HG02588 (cell line): ENCODE measurements at regions not wholly inside any gene's neighbourhood (a gene's known extent, or its start where the extent isn't known, plus 50 kb on each side); places are given as distances from the start of the nearest gene placed in this dataset.
"Not testable (repeated sequence)": the region's sequence is repeated elsewhere in the genome, so short reads cannot be mapped to it uniquely, and the experiment has no call there.

ENCODE experiments used
- ATAC-seq: cut with Tn5 transposase; IDR thresholded peaks from one replicate; pipeline ENCODE4 v1.9.1; 2021; ENCODE audit warnings: mild to moderate bottlenecking, moderate library complexity; ENCODE audit not compliant: unreplicated experiment

DNA sequence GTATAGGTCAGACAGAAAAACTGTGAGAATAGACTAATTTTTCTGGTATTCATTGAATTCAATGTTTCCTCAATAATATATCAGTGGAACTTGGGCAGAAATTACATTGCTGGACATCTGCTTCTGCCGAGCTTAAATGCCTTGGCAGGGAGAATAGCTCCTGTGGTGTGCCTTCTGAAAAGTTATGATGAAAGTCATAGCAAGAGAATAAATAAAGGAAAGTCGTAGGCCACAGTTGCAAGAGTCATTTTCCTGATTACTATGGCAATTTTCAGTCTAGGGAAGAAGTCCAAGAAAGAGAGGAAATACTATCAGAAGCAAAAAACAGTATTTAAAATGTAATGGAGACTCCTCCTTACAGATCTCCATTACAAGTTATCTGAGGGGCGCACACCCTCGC lies 1596.1 kb upstream of the WWC1 start:
- ATAC-seq = no peak

DNA sequence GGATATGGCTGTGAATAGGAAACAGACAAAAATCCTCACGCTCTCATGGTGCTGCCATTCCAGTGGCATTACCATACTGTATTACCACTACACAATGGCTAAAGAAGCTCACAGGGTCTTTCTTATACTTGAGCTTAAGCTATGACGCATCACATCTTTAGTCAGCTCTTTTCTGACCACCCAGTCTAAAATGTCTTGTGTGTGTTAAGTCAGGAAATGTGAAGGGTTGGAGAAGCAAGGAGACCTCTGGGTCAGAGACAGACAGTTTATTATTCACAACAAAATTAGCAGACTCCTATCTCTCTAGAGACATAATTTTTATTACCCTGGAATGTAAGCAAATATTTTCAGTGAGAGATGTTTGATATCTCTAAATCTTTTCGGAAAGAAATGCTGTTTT lies 1583.2 kb upstream of the WWC1 start:
- ATAC-seq = no peak

DNA sequence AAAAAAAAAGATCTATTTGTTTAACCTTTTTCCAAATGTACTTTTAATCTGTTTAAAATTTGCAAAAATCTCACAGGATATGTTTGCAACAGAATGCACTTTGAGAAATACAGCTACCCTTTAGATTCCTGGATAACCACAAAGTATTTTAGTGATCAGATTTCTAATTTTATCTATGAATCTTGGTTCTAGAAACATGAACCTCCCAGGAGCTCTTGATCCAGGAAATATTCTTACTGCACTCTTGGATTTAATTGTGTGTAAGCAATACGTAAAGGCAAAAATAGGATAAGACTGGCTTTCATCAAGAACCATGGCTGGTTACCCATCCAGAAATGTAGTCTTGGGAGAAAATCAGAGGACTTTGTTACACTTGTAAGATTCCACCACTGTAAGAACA lies 1581.8 kb upstream of the WWC1 start:
- no peak for ATAC-seq

DNA sequence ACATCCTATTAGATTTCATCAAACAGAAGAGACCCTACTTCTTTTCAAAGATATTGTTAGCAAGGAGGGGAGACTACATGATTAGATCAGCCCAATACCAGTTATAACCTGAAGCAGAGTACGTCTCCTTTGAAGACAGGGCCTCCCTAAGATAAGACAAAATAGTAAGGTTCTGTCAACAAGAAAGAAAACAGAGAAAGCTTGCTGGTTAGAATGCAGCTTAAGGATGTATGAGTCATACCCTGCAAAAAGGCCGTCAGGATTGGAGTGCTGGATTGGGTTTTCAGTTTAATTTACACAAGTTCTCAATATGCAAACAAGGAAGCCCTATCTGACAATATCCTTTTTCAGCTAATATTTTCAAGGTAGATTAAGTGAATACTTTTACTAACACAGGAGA lies 1581.2 kb upstream of the WWC1 start:
- ATAC-seq = no peak

DNA sequence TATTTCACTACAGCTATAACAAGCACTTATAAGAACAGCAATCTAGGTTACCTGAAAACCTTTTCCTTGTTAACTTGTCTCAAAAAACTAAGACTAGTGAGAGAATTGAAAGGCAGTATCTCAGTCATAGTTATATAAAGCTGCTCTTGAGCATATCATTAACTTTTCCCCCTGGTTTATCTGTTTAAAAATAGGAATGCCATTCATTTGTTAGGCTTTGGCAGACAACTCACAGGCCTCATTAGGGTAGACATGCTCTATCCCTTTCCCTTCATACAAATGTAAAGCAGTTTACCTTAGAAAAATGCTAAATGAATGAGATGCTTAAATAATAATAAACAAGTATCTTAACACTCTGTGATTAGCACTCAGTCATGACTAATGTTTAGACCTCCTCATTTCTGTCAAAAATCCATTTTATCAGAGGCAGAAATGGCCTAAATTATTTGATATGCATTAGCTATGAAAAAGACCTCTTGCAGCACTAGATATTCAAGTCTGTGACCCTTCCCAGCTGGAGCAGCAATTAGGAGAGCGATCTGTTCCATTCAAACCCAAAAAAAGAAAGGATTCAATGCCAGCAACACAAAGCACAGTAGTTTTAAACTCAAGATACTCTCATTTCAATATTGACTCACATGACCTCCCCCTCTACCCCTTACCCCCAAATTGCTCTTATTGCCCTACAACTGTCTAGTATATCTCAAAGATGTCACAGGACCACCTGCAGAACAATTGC lies 1578.8 kb upstream of the WWC1 start:
- no peak for ATAC-seq

DNA sequence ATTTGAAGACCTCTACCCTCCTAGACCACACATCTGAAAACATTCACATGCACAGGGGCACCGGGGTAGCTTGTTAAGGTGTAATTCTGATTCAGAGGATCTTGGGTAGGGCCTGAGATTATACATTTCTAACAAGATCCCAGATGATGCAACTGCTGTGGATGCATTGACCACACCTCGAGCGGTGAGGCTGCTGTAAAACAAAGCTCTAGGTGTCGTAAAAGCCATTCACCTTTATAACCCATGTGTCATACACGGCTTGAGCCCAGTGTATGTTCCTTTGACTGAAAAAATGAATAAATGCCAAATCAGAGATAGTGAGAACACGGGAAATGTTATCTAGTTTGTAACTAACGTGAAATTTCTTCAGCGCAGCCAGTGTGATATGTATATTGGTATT lies 1578.2 kb upstream of the WWC1 start:
- no peak for ATAC-seq

DNA sequence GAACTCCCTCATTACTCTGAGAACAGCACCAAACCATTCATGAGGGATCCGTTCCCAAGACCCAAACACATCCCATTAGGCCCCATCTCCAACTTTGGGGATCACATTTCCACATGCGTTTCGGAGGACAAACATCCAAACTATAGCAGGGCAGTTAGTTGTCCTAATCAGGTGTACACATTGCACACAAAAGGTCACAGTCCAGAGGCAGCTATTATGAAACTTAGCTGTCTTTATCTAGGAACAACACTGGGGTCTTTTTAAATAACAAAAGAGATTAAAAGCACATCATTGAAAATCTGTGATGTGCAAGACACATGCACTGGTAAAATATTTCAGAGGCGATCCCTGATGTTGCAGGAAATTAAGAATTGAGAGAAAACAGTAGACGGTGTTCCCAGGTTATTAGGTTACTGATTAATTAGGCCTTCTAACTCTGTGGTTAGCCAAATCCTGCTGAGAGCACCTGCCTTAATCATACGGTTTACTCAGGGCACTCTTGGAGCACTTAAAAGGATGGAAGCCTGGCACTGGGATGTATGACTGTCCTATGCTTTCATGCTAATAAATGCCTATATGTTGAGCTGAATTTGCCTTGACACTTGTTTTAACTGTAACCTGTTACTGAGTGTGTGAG lies 1574.5 kb upstream of the WWC1 start:
- ATAC-seq = no peak

DNA sequence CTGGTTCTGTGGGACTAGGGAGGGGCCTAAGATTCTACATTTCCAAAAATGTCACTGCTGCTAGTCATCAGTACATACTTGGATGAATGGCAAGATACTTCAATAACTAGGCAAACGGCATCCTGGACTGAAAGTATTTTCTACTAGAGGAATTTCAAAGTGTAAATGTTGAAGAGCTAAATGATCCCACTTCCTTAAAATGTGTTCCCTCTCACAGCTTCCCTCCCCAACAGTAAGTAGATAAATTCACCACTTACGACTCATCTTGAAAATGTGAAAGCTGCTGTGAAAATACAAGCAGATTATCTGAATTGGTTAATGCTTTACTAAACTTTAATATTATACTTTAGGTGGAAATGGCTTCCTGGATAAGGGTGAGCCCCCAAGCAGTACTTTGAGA lies 1571.5 kb upstream of the WWC1 start:
- ATAC-seq = no peak

DNA sequence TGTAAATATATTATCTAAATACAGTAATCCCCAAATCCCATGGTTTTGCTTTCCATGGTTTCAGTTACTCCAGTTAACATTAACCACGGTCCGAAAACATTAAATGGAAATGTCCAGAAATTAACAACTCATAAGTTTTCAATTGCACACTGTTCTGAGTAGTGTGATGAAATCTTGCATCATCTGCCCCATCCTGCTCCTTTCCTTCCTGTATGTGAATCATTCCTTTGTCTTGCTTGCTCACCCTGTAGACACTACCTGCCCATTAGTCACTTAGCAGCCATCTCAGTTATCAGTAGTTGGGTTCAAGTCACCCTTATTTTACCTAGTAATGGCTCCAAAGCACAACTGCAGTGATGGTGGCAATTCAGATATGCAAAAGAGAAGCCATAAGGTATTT lies 1568.5 kb upstream of the WWC1 start:
- no peak for ATAC-seq

DNA sequence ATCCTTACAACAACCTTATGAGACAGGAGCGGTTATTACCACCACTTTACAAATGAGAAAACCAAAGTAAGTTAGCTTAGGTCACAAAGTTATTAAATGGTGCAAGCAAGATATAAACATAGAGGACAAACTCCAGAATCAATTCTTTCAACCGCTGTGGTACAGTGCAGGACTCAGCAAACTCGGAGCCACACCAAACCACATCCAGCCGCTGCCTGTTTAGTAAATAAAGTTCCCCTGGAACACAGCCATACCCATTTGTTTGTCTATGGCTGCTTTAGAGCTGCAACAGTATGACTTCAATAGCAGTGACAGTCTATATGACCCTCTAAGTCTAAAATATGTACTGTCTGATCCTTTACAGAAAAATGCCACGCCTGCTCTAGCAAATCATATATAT lies 1567.2 kb upstream of the WWC1 start:
- no peak for ATAC-seq

DNA sequence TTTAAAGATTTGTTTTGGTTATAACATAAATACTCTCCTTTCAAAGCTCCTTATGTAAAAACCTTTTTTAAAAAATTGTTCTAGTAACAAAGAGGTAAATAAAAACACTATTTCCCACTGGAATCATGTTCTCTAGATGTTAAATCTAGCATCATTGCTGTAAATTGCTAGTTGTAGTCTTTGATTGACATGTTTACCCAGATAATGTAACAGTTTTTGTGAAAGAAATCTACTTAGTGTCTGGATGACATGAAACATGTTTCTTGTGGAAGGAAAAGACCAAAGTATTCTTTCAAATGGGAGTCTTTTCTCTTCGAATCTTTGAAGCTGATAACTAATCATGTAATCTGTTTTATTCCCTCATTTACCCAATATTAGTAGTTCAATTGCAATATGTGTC lies 1565.9 kb upstream of the WWC1 start:
- no peak for ATAC-seq

DNA sequence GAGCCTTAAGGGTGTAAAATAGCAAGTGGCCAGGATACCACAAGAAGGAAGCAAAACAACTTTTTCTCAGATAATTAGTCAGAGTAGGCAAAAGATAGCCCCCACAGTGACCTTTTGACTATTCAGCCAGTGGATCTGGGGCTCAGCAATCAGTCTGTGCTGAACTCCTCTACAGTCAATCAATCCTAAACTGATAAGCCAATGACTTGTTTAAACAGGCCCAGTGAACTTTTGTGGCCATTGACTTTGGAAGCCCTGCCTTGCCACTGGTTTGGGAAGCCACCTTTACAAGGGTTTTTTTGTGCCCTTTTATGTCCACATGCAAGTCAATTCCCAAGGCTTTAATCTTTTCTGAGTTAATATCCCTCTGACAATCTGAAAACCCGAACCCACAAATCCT lies 1565.0 kb upstream of the WWC1 start:
- ATAC-seq = no peak

DNA sequence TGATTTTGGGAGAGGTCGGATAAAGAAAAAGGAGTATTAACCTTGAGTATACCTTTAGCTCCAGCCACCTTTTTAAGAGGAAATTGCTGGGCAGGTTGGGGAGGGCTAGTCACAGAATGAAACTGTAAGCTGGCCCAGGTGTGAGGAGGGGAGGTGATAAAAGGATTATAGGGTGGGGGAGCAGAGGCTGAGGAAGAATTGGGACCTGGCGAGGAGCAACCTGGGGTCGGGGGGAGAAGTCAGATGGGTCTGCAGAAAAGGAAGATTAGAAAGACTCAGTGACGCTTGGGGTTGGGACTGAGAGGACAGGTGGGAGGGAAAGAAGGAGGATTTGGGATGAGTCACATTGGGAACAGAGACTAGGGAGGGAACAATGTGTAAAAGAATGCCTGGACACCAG lies 1548.5 kb upstream of the WWC1 start:
- not testable (repeated sequence) for ATAC-seq

DNA sequence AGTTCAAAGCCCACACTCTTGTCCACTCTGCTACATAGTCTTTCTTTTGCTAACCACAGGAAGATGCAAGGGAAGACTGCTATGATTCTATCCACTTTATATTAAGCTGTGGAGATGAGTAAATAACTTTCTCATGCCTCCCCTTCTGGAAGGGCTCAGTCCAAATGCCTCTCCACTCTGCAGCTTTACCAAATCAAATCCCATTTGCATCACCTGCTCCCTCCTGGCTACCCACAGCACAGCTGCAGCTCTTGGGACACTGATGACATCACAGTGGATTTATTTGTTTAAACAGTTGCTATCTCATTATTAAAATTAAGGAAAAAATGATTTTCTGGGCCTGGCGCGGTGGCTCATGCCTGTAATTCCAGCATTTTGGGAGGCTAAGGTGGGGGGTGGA lies 1544.9 kb upstream of the WWC1 start:
- ATAC-seq = no peak

DNA sequence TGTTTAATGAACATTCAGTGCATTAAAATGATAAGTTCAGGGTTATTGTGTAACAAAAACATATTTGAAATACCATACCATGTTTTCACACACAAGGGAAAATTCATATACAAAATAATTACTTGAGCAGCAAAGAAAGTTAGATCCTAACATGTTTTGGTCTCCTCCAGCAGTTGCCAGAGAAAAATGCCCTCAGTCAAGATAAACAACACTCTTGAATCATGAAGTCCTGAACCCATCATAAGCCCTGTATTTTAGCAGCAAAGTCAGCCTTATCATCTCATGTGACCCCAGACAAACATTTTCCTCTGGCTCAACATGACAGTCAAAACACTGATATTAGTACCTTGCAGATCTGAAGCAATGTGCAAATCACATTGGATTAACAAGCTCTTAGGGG lies 1541.1 kb upstream of the WWC1 start:
- ATAC-seq = no peak

DNA sequence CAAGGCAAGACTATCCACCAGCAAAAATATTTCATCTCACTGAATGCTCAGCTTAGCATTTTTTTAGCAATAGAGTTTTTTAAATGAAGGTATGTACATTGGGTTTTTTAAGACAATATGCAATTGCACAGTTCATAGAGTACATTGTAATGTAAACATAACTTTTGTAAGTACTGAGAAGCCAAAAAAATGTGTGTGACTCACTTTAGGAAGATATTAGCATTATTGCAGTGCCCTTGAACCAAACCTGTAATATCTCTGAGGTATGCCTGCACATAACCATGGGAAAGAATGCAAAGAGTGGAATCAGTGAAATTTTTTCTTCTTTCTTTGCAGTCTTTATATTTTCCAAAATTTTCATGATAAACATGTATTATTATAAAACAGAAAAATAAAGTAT lies 1533.3 kb upstream of the WWC1 start:
- no peak for ATAC-seq

DNA sequence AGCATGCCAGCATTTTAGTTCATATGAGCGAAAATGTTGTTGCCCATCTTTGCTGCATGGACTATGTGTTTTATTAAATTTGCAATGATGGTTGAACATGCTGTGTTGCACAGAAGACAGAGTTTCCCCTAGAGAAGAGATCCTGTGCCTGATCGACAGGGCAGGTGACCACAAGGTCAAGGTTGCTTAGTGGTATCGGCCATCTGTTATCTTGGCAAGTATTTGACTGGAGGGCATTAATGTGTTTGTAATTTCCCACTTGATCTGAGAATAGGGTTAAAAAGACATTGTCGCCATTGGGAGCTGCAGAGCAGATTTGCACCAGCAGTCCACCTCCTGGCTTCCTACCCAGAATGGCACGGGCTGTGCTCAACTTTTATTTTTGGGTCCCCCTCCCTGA lies 1523.6 kb upstream of the WWC1 start:
- no peak for ATAC-seq

DNA sequence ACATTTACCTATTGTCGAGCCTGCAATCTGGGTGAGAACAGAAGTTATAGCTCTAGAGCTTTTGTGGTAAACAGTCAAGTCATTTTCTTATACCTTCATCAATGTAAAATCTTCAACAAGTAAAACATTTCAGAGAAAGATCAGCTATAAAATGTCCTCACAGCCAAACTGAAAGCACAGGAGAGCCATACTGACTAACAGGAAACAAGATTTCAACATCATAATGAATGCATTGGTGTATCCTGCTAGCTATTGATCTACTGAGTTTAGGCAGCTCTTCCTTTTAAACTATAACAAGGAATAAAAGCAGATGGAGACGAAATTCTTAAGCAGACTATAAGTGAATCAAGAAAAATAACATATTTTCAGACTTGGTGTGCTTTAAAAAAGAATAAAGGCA lies 1522.9 kb upstream of the WWC1 start:
- ATAC-seq = no peak

DNA sequence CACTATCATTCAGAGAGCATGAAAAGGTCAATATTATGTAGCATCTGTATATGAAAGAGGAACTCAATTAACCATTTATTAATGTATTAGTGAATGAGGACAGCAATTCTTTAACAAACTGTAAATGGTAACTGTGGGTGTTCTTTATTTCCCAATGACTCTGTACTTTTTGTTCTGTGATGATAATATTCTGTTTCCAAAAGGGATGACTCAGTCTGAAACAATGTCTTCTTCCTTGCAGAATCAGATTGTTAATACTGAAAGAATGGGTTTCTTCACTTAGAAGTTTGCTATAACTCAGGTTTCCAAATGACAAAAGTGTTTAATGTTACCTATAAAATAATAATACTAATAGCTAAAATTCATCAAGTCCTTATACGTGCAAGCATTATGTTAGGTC lies 1518.7 kb upstream of the WWC1 start:
- no peak for ATAC-seq

DNA sequence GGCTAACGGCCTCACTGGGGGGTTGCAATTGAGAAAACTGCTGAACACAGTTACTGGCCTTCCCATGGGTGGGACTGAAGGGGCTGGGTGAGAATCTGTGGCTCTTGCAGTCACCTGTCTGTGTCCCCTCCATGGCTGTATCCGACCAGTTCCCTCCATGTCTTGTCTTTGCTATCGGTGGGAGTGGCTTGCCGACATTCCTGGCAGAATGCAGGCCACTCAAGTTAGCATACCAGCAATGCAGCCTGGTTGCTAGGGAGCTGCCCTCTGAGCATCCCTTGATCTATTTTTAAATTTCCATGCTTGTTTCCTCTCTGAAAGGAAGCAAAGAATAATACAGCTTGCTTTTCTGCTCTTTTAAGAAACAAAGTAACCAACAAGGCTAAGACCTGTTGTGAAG lies 1509.7 kb upstream of the WWC1 start:
- no peak for ATAC-seq

DNA sequence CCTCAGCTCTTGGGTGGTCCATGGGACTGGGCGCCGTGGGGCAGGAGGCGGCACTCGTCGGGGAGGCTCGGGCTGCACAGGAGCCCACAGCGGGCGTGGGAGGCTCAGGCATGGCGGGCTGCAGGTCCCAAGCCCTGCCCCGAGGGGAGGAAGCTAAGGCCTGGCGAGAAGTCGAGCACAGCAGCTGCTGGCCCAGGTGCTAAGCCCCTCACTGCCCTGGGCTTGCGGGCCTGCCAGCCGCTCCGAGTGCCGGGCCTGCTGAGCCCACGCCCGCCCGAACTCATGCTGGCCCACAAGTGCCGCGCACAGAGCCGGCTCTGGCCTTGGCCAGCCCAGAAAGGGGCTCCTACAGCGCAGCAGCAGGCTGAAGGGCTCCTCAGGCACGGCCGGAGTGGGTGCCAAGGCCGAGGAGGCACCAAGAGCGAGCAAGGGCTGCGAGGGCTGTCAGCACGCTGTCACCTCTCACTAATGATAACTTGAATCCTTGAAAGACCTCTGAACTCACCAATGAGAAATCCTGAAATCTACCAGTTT lies 1506.8 kb upstream of the WWC1 start:
- ATAC-seq = no peak

DNA sequence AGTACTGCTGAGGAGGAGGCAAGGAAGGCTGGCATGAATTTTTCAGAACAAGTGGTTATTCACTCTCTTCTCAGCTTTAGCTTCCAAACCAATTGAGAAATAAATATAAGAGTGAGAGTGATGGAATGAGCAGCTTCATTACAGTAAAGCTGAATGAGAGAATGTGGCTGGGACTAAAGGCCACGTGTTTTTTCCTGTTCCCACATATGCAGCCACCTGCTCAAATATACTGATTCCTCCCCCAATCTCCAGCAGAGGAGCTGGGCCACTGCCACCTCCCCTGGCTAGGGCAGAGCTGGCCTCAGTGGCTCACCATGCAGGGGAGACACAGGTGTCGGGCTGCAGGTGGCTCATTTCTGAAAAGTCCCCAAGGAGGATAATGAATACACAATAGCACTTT lies 1505.3 kb upstream of the WWC1 start:
- no peak for ATAC-seq

DNA sequence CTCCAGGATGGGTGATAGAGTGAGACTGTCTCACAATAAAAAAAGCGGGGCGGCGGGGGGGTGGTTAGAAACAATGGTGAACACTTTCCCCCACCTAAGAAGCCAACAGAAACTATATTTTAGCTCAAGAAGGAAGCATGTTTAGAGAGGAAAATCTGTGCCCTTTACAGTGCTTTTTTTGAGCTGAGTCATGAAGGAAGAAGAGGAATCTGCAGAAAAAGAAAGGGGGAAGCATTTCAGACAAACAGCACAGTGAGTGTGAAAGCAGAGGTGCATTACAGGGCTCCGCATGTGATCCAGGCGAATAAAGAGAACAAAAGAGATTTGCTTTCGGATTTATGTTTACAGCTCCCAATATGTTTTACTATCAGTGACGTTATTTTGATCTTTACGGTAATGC lies 1504.6 kb upstream of the WWC1 start:
- no peak for ATAC-seq
